ENCODE measurements at regions not wholly inside any gene's neighbourhood (a gene's known extent, or its start where the extent isn't known, plus 50 kb on each side); places are given as distances from the start of the nearest gene placed in this dataset.

DNA sequence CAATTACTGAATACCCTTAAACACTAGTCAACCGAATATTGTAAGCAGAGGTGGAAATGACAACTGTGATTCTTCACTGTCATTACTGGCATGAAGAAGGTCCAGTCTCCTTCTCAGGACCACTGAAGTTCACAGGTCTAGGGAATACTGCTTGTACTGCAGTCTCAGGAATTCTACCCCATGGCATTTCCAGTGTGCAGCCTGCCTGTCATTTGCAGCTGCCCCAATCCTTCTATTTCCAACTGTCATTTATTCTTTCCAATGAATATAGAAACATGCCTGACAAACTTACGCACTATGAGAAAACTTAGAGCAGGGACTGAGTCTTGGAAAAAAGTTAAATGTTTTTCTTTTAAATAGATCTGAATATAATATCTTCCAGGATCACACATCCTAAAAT lies 308.0 kb upstream of the THBS1 start:
- DNase-seq (ENCODE audit: low read depth in 2 of 2) = no peak

- DNase-seq (ENCODE audit: low read depth in 2 of 2) = no peak
These were observed 307.0 kb upstream of the THBS1 start for GRCh38 chr15:39273717-39274411.

- DNase-seq (ENCODE audit: low read depth in 2 of 2) = no peak
These were observed 305.8 kb upstream of the THBS1 start for GRCh38 chr15:39275066-39275465.

DNA sequence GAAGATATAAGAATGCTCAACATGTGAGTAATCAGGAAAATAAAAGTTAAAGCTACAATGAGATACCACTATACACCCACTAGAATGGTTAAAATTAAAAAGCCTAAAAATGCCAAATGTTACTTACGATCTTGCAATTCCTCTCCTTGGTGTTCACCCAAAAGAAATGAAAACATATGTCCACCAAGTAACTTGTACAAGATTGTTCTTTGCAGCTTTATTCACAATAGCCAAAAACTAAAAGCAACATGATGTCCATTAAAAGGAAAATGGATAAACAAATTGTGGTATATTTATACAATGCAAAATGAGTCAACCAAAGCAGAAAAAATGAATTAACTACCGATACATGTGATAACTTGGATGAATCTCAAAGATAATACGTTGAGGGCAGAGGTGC lies 301.6 kb upstream of the THBS1 start:
- DNase-seq (ENCODE audit: low read depth in 2 of 2) = no peak

DNA sequence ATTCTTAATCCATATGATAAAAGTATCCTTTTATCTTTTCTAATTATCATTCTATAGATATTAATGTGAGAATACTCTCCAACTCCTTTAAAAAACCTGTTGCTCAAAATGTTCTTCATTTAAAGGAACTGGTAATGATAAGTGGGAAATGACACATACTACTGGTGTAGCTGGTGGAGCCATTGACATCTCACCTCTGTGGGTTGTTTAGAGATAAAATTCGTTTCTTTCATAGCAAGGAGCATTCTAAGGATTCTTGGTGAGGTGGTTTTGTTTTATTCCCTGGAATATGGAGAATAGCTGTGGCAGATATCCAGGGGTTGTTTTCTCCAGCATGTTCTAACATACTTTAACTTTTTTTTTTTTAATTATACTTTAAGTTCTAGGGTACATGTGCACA lies 299.8 kb upstream of the THBS1 start:
- no peak for DNase-seq (ENCODE audit: low read depth in 2 of 2)

GRCh38 chr15:39282663-39283208 lies 298.1 kb upstream of the THBS1 start:
- DNase-seq (ENCODE audit: low read depth in 2 of 2) = no peak

DNA sequence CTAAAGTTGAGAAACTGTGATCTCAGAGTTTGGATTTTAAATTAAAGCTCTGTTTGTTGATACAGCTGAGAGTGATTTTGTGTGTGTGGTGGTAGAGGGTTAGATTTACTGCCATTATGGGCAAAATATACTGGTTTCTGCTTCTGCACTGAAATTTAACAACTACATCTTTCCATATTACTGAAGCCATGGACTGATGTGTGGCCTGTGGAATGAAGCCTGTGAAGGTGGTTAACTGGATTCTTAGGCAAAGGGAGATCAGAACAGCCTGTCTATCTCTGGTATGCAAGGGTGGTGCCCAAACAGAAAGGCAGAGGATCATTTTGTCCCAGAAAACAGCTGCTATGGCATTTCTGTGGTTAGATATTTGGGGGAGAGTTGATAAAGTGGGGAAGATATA lies 297.3 kb upstream of the THBS1 start:
- peak in 1 of 2 experiments; percentile 69 for DNase-seq (ENCODE audit: low read depth in 2 of 2)

DNA sequence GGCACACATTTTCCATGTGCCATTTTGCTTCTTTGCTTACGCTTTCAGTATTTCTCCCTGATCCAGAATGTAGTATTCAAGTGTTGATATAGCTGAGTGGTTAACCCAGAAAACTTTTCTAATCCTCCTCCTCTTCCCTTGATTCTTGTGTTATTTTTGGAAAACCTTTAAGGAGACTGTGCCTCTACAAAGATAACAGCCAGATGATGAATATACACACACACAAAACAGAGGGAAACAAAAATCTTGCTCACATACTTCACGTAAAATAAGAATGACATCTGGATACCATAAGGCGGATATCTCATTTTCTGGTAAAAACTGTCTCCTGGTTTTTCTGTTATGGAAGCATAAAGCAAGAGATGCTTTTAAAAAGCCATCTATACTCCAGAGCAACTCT lies 295.8 kb upstream of the THBS1 start:
- peak; percentile 70 for DNase-seq (ENCODE audit: low read depth in 2 of 2)

DNA sequence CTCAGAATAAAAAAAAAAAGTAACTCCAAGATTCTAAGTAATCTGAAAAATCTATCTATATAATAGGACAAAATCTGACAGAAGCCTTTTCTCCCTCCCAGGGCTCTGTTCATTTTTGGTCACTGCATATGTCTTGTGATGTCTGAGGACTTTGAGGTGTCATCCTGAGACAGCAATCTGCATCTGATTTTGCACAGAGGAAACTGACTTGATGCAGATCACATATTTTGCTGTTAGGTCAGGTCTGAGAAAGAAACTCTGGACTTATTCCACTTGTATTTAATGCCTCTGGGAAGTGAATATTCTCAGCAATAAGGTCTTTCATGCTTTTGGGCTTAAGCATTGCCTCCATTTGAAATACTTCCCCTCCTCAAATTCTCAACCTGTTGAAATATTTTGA lies 295.2 kb upstream of the THBS1 start:
- no peak for DNase-seq (ENCODE audit: low read depth in 2 of 2)

DNA sequence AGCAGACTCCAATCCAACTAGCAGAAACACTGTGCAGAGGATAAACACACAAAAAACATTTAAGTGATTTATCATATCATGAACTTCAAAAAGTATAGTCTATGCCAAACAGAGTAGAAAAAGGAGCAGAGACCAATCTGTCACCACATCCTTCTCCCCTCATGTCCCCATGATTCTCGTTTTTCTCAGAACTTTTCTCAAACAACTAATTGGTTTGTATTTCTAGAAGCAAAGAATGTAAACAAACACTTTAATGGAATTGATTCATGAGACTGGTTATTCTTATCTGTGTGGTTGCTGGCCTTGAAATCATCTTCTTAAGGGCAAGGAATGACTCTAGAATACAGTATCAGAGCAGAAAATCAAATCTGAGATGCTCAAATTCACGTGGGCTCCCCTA lies 294.2 kb upstream of the THBS1 start:
- DNase-seq (ENCODE audit: low read depth in 2 of 2) = no peak

GRCh38 chr15:39287322-39288195 lies 293.3 kb upstream of the THBS1 start:
- no peak for DNase-seq (ENCODE audit: low read depth in 2 of 2)

- no peak for DNase-seq (ENCODE audit: low read depth in 2 of 2)
These were observed 290.0 kb upstream of the THBS1 start for GRCh38 chr15:39290711-39291435.

- no peak for DNase-seq (ENCODE audit: low read depth in 2 of 2)
These were observed 289.2 kb upstream of the THBS1 start for GRCh38 chr15:39291690-39292089.

DNA sequence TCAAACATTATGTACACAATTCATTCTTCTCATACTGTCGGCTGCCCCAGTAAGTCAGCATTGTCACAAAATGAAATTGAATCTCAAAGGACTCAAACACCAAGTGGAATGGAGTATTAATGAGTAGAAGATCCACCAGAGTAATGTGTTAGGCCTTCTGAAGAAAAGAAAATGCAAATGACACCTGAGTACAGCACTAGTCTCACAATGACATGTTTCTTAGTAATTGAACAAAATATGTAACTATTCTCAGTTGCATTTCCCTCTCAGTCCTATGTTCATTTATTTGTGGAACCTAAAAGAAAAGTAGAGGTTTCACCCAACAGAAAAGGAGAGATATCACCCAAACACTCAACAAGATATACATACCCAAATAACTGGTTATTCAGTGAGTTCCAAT lies 283.9 kb upstream of the THBS1 start:
- DNase-seq (ENCODE audit: low read depth in 2 of 2) = no peak

DNA sequence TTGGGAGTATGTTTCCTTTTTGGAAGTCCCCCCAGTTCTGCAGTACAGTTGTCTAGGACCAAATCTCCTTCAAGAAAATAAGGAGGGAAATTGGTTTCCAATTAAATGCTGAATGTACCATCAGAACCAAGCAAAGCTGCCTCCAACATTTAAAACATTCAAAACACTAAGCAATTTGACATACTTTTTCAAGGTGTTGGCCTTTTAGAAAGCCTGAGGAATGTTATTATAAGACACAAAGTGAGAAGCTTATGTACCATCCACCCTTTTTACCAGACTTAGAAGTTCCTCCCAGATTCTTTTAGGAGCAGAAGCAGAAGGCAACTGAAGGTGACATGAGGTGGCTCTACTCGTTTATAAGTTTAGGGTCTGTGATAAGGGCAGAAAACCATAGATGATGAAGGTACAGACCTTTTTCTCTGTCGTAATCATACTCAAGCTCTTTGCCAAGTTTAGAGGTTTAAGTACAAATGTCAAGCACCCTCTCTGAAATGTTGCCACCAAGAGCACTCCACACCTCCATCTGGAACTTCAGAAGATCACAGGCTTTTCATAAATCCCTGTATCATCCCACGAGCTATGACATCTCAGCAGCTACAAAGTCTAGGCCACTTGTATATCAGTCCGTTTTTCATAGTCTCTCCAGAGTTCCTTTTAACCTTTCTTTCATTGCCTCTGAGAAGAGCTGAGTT lies 282.5 kb upstream of the THBS1 start:
- DNase-seq (ENCODE audit: low read depth in 2 of 2) = no peak

GRCh38 chr15:39299486-39300267 lies 281.2 kb upstream of the THBS1 start:
- DNase-seq (ENCODE audit: low read depth in 2 of 2) = peak; percentile 89 to 90

DNA sequence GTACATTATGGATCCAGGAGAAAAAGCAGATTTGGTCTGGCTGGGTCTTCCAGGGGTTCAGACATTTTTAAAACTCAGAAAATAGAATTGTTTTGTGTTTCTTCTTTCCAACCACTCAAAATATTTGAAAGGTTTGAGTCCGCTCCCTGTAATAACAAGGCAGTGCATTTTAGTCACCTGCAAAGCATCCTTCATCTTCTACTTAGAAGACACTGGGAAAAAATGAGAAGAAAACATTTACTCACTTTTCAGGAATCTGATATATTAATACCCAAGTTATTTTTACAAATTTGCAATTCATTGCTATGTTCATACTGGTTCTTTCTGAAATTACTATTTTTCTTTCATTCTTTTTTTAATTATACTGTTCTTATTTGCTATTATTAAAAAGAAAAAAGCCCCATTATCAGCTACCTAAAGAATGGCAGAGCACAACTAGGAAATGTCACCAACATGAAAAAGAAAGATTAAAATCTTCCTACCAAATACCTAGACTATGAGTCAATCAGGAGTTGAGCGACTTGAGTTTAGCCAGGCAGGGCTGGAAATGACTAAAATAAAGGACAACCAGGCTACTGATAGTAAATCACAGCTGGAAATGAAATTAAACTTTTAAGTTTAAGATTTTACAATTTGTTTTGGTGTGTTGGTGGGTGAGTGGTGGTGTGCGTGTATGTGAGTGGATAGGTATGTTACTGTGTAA lies 280.3 kb upstream of the THBS1 start:
- no peak for DNase-seq (ENCODE audit: low read depth in 2 of 2)

- peak in 1 of 2 experiments; percentile 63 for DNase-seq (ENCODE audit: low read depth in 2 of 2)
These were observed 279.3 kb upstream of the THBS1 start for GRCh38 chr15:39301589-39301999.

DNA sequence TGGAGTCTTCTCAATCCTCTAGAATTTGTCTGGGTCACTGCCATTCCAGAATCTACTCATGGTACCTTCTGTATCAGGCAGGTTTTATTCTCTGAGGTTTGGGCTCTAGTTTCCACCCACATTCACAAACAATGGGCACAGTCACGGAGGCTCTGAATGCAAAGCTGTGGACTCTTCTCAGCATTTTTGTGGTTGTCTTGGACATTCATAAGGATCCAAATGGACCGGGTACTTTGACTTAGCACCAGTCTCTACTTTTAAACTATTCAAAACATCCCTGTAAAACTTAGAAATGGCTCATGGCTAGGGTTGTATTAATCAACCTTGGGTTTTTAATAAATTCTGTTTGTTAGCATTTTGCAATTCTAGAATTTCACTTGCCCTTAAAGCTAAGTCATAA lies 277.9 kb upstream of the THBS1 start:
- DNase-seq (ENCODE audit: low read depth in 2 of 2) = no peak

GRCh38 chr15:39304201-39304841 lies 276.6 kb upstream of the THBS1 start:
- DNase-seq (ENCODE audit: low read depth in 2 of 2) = peak; percentile 96 to 97

All from fibroblast of skin of left quadriceps (primary cell).